Stimulated activated naive CD8-positive, alpha-beta T cell treated with anti-CD3 and anti-CD28 coated beads, Interleukin-15, amount 100 ng/mL, for 72 hours (primary cell): ENCODE measurements at regions not wholly inside any gene's neighbourhood (a gene's known extent, or its start where the extent isn't known, plus 50 kb on each side); places are given as distances from the start of the nearest gene placed in this dataset.

Source experiments
- ATAC-seq: fragments of 150-1000 bp; cut with Tn5 transposase; 2 replicates; pipeline ENCODE4 v1.10.0; 2021; ENCODE audit warnings: mild to moderate bottlenecking, moderate library complexity
- DNase-seq, 2 donors: peaks; one replicate each; pipeline ENCODE4 v3.0.0; 2021 to 2022
- H3K27ac Mint-ChIP-seq, 2 donors: one replicate each; pipeline ENCODE4 v1.8.0; 2022; ENCODE audit warnings: mild to moderate bottlenecking in 2 of 2, mixed read lengths in 2 of 2, moderate library complexity in 2 of 2
- H3K27me3 Mint-ChIP-seq: one replicate; pipeline ENCODE4 v1.8.0; 2022; ENCODE audit warnings: mixed read lengths
- H3K4me1 Mint-ChIP-seq: one replicate; pipeline ENCODE4 v1.8.0; 2022; ENCODE audit warnings: mild to moderate bottlenecking, mixed read lengths
- H3K4me3 Mint-ChIP-seq, 2 donors: one replicate each; pipeline ENCODE4 v1.8.0; 2022; ENCODE audit warnings: mild to moderate bottlenecking in 2 of 2, mixed read lengths in 2 of 2, moderate library complexity in 1 of 2
- H3K9me3 Mint-ChIP-seq, 2 donors: one replicate each; pipeline ENCODE4 v1.8.0; 2022; ENCODE audit warnings: mixed read lengths in 2 of 2

DNA sequence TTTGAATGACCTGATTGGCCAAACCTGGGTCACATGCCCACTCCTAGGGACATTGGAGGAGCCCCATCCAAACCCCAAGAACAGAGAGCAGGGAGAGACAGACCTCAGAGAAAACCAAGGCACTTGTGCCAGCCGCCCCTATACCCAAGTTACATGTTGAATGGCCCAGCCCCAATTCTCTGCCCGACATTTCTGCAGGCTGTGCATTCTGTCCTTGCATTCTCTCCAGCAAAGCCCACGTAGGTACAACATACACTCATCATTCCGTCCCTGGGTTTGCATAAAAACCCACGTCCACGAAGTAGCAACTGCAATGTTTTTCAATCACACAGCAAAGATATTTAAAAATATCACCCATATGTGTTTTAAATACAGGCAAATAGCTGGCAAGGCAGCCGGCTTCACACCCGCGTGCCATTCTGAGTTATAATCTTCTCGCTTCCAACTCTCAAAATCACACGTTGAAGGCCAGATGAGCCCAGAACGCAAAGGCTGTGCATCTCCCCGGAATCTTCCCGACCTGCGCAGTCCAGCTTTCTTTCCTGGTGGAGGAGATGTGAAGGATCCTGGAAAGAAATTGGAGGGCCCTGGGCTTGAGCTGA is 91.7 kb upstream of the MYL2 start:
- no peak for ATAC-seq
- H3K27me3 Mint-ChIP-seq: peaks cover 34% of the 10 kb centered on the region
- H3K4me3 Mint-ChIP-seq: no peak overlapping the region
- H3K9me3 Mint-ChIP-seq: peaks cover 9 to 22% of the 10 kb centered on the region in 2 donors
- H3K27ac Mint-ChIP-seq: no peak overlapping the region
- no peak for DNase-seq
- no peaks in the 10 kb centered on the region for H3K4me1 Mint-ChIP-seq

GRCh38 chr12:111010916-111011657 is 90.7 kb upstream of the MYL2 start:
- Mint-ChIP-seq H3K4me3 (no peak overlapping the region), H3K4me1 (no peaks in the 10 kb centered on the region), H3K27ac (no peak overlapping the region), H3K27me3 (peaks cover 41% of the 10 kb centered on the region), H3K9me3 (peaks cover 9 to 22% of the 10 kb centered on the region in 2 donors)
- ATAC-seq (no peak), DNase-seq (no peak)

DNA sequence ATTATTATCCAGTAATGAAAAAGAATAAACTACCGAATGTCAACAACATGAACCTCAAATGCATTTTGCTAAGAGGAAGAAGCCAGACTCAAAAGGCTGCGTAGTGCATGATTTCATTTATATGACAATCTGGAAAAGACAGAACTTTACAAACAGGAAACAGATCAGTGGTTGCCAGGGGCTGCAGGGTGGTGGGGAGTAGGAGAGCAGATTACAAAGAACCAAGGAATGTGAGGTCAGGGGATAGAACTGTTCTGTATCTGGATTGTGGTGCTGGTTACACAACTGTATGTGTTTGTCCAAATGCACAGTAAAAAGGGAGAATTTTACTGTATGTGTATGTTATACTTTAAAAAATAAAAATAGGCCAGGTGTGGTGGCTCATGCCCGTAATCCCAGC is 89.7 kb upstream of the MYL2 start:
- DNase-seq (no peak), ATAC-seq (no peak)
- Mint-ChIP-seq H3K27ac (no peak overlapping the region), H3K9me3 (peaks cover 9 to 22% of the 10 kb centered on the region in 2 donors), H3K27me3 (peaks cover 51% of the 10 kb centered on the region), H3K4me1 (no peaks in the 10 kb centered on the region), H3K4me3 (no peak overlapping the region)

- Mint-ChIP-seq H3K27me3 (peaks cover 40% of the 10 kb centered on the region), H3K4me1 (no peaks in the 10 kb centered on the region), H3K27ac (no peak overlapping the region), H3K9me3 (peaks cover 9 to 12% of the 10 kb centered on the region in 2 donors), H3K4me3 (no peak overlapping the region)
- no peak for ATAC-seq
- no peak for DNase-seq
Observed at GRCh38 chr12:111006621-111007020, 86.2 kb upstream of the MYL2 start.

GRCh38 chr12:110998971-110999370 is 78.6 kb upstream of the MYL2 start:
- DNase-seq (no peak), ATAC-seq (no peak)
- Mint-ChIP-seq H3K4me3 (no peak overlapping the region), H3K4me1 (no peaks in the 10 kb centered on the region), H3K27ac (no peak overlapping the region), H3K27me3 (peaks cover 7% of the 10 kb centered on the region), H3K9me3 (peaks cover 8 to 21% of the 10 kb centered on the region in 2 donors)

DNA sequence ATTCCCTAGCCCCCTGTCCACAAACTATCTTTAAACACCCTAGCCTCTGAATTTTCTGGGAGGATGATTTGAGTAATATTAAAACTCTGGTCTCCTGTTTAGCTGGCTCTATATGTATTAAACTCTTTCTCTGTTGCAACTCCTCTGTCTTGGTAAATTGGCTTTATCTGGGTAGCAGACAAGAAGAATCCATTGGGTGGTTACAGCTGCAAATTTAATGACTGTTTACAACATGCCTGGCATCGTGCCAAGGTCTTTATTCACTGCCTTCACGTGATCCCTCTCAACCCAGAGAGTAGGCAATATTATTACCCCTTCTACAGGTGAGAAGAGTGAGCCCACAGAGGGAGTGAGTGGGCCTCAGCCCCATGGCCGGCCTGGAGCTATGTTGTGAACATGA is 77.8 kb upstream of the MYL2 start:
- DNase-seq: no peak
- Mint-ChIP-seq H3K4me3 (no peak overlapping the region), H3K27me3 (peaks cover 6% of the 10 kb centered on the region)

DNA sequence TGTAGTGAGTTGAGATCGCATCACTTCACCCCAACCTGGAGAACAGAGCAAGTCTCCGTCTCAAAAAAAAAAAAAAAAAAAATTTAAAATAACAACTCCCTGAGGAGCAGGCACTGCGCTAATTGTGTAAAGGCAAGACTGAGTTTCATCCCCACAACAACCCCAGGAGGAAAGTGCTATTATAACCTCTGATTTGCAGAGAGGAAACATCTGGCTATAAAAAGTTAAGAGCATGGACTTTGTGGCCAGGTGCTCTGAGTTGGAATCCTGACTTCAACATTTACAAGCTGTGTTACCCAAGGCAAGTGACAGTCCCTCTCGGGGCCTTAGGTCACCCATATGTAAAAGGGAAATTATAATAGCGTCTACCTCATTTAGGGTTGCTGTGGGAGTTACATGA is 76.0 kb upstream of the MYL2 start:
- DNase-seq: no peak
- Mint-ChIP-seq H3K4me3 (no peak overlapping the region), H3K4me1 (no peaks in the 10 kb centered on the region), H3K9me3 (peaks cover 8 to 21% of the 10 kb centered on the region in 2 donors), H3K27me3 (peaks cover 9% of the 10 kb centered on the region), H3K27ac (no peak overlapping the region)
- no peak for ATAC-seq

More for the DNA sequence above, 77.8 kb upstream of the MYL2 start:
- Mint-ChIP-seq H3K27ac (no peak overlapping the region), H3K9me3 (peaks cover 8 to 21% of the 10 kb centered on the region in 2 donors), H3K4me1 (no peaks in the 10 kb centered on the region)
- ATAC-seq: no peak

DNA sequence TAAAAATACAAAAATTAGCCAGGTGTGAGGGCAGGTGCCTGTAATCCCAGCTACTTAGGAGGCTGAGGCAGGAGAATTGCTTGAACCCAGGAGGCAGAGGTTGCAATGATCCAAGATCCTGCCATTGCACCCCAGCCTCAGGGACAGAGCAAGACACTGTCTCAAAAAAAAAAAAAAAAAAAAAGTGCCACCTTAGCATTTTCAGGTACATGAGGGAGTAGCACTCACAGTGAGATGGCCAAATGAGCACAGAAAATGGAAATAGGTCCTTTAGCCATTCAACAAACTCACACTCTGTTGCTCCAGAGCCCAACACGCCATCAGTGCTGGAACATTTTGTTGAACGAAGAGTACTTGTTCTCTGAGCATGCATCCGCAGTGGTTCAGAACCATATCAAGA is 75.2 kb upstream of the MYL2 start:
- Mint-ChIP-seq H3K4me1 (no peaks in the 10 kb centered on the region), H3K9me3 (peaks cover 8 to 21% of the 10 kb centered on the region in 2 donors), H3K27ac (no peak overlapping the region), H3K27me3 (peaks cover 7% of the 10 kb centered on the region), H3K4me3 (no peak overlapping the region)
- ATAC-seq (no peak), DNase-seq (no peak)

DNA sequence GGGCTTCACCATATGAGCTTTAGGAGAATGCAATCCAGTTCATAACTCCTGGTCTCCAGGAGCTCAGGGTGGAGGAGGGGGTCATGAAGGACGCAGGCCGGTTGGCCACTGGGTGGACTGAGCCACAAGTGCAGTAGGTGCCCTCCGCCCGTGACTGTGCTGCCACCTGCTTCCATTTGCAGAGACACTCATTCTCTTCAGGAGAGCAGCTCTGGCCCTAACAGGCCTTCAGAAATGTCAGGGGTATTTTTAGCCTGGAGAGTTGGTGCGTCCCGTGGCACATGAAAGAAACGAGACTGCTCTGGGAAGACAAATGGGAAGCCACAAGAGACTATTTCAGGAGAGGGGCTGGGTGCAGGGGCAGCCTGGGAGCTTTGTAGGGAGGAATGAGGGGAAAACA is 74.6 kb upstream of the MYL2 start:
- ATAC-seq (no peak), DNase-seq (no peak)
- peaks cover 7 to 20% of the 10 kb centered on the region in 2 donors for H3K9me3 Mint-ChIP-seq
- no peak overlapping the region for H3K4me3 Mint-ChIP-seq
- no peak overlapping the region for H3K27ac Mint-ChIP-seq
- H3K27me3 Mint-ChIP-seq: peaks cover 7% of the 10 kb centered on the region
- H3K4me1 Mint-ChIP-seq: no peaks in the 10 kb centered on the region

- Mint-ChIP-seq H3K9me3 (peaks cover 3 to 8% of the 10 kb centered on the region in 2 donors), H3K4me3 (no peak overlapping the region)
Observed at GRCh38 chr12:110993434-110993833, 73.1 kb upstream of the MYL2 start.

DNA sequence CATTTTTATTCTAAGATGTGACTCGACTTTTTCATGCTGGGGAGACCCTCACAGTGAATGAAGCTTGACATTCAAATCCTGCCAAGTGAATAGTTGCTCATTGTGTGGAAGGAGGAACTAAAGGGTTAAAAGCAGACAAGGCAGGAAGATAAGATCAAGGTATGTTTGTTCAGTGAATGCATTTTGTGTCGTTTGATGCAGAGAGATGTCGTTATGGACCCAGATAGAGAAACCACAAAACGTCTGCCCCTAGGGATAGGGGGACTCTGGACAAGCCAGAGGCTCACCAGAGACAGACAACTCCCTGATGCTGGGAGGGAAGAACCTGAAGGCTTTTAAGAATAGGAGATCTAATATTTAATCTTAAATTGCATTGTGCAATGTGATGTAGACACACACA is 72.5 kb upstream of the MYL2 start:
- H3K27me3 Mint-ChIP-seq: peaks cover 7% of the 10 kb centered on the region
- H3K4me1 Mint-ChIP-seq: no peaks in the 10 kb centered on the region
- DNase-seq (no peak), ATAC-seq (no peak)
- no peak overlapping the region for H3K27ac Mint-ChIP-seq
- peaks cover 3% of the 10 kb centered on the region in 2 donors for H3K9me3 Mint-ChIP-seq
- no peak overlapping the region for H3K4me3 Mint-ChIP-seq

More at GRCh38 chr12:110993434-110993833, 73.1 kb upstream of the MYL2 start:
- DNase-seq (no peak), ATAC-seq (no peak)
- no peak overlapping the region for H3K27ac Mint-ChIP-seq
- no peaks in the 10 kb centered on the region for H3K4me1 Mint-ChIP-seq
- peaks cover 7% of the 10 kb centered on the region for H3K27me3 Mint-ChIP-seq

GRCh38 chr12:110983811-110984210 is 63.4 kb upstream of the MYL2 start:
- Mint-ChIP-seq H3K27me3 (peaks cover 40% of the 10 kb centered on the region), H3K4me3 (no peak overlapping the region), H3K4me1 (no peaks in the 10 kb centered on the region), H3K27ac (no peak overlapping the region), H3K9me3 (no peaks in the 10 kb centered on the region)
- DNase-seq (no peak), ATAC-seq (no peak)

GRCh38 chr12:110972866-110973265 is 52.5 kb upstream of the MYL2 start:
- ATAC-seq: no peak
- no peaks in the 10 kb centered on the region for H3K27me3 Mint-ChIP-seq
- H3K4me1 Mint-ChIP-seq: peaks cover 6% of the 10 kb centered on the region
- DNase-seq: no peak
- H3K4me3 Mint-ChIP-seq: no peak overlapping the region
- peaks cover 0 to 10% of the 10 kb centered on the region in 2 donors for H3K9me3 Mint-ChIP-seq
- H3K27ac Mint-ChIP-seq: peak overlapping the region in 1 of 2 donors; percentile 89

DNA sequence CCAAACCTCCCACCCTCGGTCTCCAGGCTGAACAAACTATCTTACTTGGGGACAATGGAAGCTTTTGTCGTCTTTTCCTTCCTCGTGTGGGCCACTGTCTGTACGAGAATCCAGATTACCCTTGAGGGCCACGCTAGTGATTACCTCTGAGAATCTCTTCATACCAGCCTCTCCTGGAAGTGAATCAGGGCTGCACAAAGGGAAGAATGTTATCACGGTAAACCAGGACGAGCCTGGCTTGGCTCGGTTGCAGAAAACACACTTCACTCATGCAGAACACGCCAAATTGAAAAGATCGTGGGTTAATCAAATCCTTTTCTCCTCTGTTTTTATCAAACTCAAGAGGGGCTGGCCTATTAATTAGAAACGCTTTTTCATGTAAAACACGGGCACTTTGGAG is 51.6 kb upstream of the MYL2 start:
- peaks cover 0 to 10% of the 10 kb centered on the region in 2 donors for H3K9me3 Mint-ChIP-seq
- ATAC-seq: no peak

GRCh38 chr12:110971189-110971920 is 51.0 kb upstream of the MYL2 start:
- peaks cover 2% of the 10 kb centered on the region for H3K27me3 Mint-ChIP-seq
- H3K4me1 Mint-ChIP-seq: peaks cover 6% of the 10 kb centered on the region
- H3K4me3 Mint-ChIP-seq: no peak overlapping the region
- peaks cover 0 to 10% of the 10 kb centered on the region in 2 donors for H3K9me3 Mint-ChIP-seq
- no peak for DNase-seq
- ATAC-seq: no peak
- no peak overlapping the region for H3K27ac Mint-ChIP-seq

More for the DNA sequence above, 51.6 kb upstream of the MYL2 start:
- no peak for DNase-seq
- Mint-ChIP-seq H3K4me1 (peaks cover 6% of the 10 kb centered on the region), H3K27ac (no peak overlapping the region), H3K4me3 (no peak overlapping the region), H3K27me3 (no peaks in the 10 kb centered on the region)
